ENCODE measurements at regions not wholly inside any gene's neighbourhood (a gene's known extent, or its start where the extent isn't known, plus 50 kb on each side); places are given as distances from the start of the nearest gene placed in this dataset.

DNA sequence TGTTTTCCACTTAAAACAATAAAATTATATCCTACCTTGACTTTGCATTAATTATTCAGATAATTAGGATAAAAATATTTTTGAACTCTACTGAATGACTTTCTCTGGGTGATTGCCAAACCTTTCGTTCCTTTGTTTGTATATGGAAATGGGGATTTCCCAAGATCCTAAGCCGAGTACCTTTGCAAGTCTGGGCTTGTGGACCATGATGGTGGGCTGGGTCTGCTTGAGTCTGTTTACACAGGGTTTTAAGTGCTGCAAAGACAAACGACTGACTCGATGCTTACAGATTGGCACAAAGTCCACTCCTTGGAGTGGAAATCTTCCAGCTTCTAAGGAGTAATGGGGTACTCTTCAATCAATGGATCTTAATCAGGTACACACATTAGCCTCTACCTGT lies 659.5 kb downstream of the TSN start:
- Histone ChIP-seq H3K4me3 (no peak overlapping the region), H3K36me3 (no peaks in the 10 kb centered on the region), H3K27me3 (no peaks in the 10 kb centered on the region), H3K27ac (no peak overlapping the region), H3K9me3 (no peaks in the 10 kb centered on the region), H3K4me1 (ENCODE audit: insufficient read depth) (no peaks in the 10 kb centered on the region)
- TF ChIP-seq EP300 (IDR thresholded peaks at IDR 0.05), result no peak
- TF ChIP-seq CTCF (IDR thresholded peaks at IDR 0.05), result no peak
- no peak for TF ChIP-seq POLR2A (IDR thresholded peaks at IDR 0.05)
- 61 to 72% (median 66%) methylated on average over 4 of the region's 4 CpGs for WGBS, 3 donors
- intact Hi-C loops (cut with DNase I), result no loop called here
- DNase-seq, result no peak

DNA sequence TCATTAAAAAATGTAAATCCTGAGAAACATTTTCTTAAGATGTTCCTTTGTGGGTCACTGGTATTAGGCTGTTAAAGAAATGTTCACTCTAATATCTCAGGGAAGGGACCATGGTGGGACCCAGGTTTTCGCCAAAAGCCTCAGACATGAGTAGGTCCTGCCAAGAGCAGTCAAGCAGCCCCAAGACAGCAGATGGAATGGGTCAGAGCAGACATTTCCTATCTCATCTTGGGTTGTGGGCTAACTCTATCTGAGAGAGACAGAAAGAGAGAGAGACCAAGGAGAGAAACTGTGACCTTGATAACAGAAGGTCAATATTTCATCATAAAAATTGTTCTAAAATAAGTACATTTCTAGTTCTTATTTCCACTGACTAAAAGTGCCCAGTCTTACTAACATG lies 661.7 kb downstream of the TSN start:
- Histone ChIP-seq H3K9me3 (no peaks in the 10 kb centered on the region), H3K36me3 (no peaks in the 10 kb centered on the region), H3K4me3 (no peak overlapping the region), H3K4me1 (ENCODE audit: insufficient read depth) (no peaks in the 10 kb centered on the region), H3K27me3 (no peaks in the 10 kb centered on the region), H3K27ac (no peak overlapping the region)
- no peak for DNase-seq
- TF ChIP-seq POLR2A (IDR thresholded peaks at IDR 0.05) (no peak), EP300 (IDR thresholded peaks at IDR 0.05) (no peak), CTCF (IDR thresholded peaks at IDR 0.05) (no peak)
- 61 to 69% (median 63%) methylated on average over 1 of the region's 1 CpG for WGBS, 3 donors
- intact Hi-C loops (cut with DNase I), result no loop called here

- Histone ChIP-seq H3K9me3 (no peaks in the 10 kb centered on the region), H3K27ac (no peak overlapping the region), H3K27me3 (no peaks in the 10 kb centered on the region), H3K4me1 (ENCODE audit: insufficient read depth) (no peaks in the 10 kb centered on the region), H3K36me3 (no peaks in the 10 kb centered on the region), H3K4me3 (no peak overlapping the region)
- TF ChIP-seq POLR2A (IDR thresholded peaks at IDR 0.05) (no peak), CTCF (IDR thresholded peaks at IDR 0.05) (no peak), EP300 (IDR thresholded peaks at IDR 0.05) (no peak)
- no peak for DNase-seq
- intact Hi-C loops (cut with DNase I), result no loop called here
Measured at GRCh38 chr2:122421775-122422174, 666.3 kb downstream of the TSN start.

GRCh38 chr2:122422384-122422991 lies 667.0 kb downstream of the TSN start:
- 60 to 70% (median 63%) methylated on average over 7 of the region's 7 CpGs for WGBS, 3 donors
- H3K36me3 ChIP-seq, result no peaks in the 10 kb centered on the region
- no peak overlapping the region for H3K27ac ChIP-seq
- H3K9me3 ChIP-seq, result no peaks in the 10 kb centered on the region
- no peaks in the 10 kb centered on the region for H3K27me3 ChIP-seq
- H3K4me3 ChIP-seq, result no peak overlapping the region
- no peak for DNase-seq
- TF ChIP-seq EP300 (IDR thresholded peaks at IDR 0.05), result no peak
- no peak for TF ChIP-seq CTCF (IDR thresholded peaks at IDR 0.05)
- TF ChIP-seq POLR2A (IDR thresholded peaks at IDR 0.05), result no peak
- no peaks in the 10 kb centered on the region for H3K4me1 ChIP-seq (ENCODE audit: insufficient read depth)
- intact Hi-C loops (cut with DNase I), result no loop called here

All from ovary (tissue), 7 donors.